ENCODE measurements at regions not wholly inside any gene's neighbourhood (a gene's known extent, or its start where the extent isn't known, plus 50 kb on each side); places are given as distances from the start of the nearest gene placed in this dataset.

DNA sequence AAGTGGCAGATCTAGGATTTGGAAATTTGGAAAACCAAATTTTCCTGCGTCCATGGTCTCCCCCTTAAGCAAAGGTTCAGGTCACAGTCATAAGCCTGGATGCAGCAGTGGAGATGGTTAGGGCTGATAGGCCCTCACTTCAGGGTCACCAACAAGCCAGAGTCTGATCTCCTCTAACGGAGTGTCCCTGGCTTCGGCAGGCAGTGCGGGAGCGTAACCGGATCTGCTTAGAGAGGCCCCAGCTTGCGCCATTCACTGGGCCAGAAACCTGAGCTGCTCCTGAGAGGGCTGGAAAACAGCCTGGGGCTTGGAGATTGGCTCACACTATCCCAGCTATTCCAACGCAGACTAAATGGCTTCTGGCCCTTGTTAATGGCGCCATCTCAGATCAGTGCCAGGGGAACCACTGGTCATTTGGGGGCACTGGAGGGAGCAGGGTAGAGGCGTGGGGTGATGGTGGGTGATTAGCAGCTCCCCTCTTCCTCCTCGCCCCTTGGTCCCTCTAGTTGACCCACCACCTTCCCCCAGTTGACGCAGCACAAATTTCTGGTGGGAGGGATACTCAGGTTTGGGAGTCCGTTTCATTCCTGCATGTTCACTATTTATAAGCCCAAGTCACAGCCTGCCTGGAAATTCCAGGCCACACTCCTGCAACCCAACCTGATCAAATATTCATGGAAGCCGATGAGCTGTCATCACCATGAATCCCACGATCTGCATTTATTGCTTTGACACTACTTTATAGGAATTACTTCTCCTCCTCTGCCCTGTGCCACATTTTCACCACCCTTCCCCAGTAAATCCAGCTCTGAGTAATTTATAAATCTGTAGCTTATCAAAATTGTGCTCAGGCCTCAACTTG, 134.6 kb upstream of the CPEB4 start (continued):
- TF ChIP-seq, protein P1, sequence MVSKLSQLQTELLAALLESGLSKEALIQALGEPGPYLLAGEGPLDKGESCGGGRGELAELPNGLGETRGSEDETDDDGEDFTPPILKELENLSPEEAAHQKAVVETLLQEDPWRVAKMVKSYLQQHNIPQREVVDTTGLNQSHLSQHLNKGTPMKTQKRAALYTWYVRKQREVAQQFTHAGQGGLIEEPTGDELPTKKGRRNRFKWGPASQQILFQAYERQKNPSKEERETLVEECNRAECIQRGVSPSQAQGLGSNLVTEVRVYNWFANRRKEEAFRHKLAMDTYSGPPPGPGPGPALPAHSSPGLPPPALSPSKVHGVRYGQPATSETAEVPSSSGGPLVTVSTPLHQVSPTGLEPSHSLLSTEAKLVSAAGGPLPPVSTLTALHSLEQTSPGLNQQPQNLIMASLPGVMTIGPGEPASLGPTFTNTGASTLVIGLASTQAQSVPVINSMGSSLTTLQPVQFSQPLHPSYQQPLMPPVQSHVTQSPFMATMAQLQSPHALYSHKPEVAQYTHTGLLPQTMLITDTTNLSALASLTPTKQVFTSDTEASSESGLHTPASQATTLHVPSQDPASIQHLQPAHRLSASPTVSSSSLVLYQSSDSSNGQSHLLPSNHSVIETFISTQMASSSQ (IDR thresholded peaks at IDR 0.05; ENCODE audit: low read depth): no peak
- TF ChIP-seq, protein P1 (CRISPR knock-in tag; IDR thresholded peaks at IDR 0.05; ENCODE audit: borderline replicate concordance): peak; percentile 38; the same call in 1 of the 2 replicates
- TF ChIP-seq, protein P2, sequence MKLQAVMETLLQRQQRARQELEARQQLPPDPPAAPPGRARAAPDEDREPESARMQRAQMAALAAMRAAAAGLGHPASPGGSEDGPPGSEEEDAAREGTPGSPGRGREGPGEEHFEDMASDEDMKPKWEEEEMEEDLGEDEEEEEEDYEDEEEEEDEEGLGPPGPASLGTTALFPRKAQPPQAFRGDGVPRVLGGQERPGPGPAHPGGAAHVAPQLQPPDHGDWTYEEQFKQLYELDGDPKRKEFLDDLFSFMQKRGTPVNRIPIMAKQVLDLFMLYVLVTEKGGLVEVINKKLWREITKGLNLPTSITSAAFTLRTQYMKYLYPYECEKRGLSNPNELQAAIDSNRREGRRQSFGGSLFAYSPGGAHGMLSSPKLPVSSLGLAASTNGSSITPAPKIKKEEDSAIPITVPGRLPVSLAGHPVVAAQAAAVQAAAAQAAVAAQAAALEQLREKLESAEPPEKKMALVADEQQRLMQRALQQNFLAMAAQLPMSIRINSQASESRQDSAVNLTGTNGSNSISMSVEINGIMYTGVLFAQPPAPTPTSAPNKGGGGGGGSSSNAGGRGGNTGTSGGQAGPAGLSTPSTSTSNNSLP (IDR thresholded peaks at IDR 0.05; ENCODE audit: low read depth, low read length): no peak
- TF ChIP-seq DMAP1 (CRISPR knock-in tag; IDR thresholded peaks at IDR 0.05) (no peak), GATA4 (IDR thresholded peaks at IDR 0.05; ENCODE audit: borderline replicate concordance, low read depth) (no peak), ZNF12 (CRISPR knock-in tag; IDR thresholded peaks at IDR 0.05) (peak; percentile 44; the same call in 1 of the 2 replicates), ZNF546 (CRISPR knock-in tag; conservative IDR thresholded peaks at IDR 0.05) (no peak), ATF7-NPFF (CRISPR knock-in tag; IDR thresholded peaks at IDR 0.05; ENCODE audit: low read depth) (no peak), TSC22D2 (CRISPR knock-in tag; IDR thresholded peaks at IDR 0.05; ENCODE audit: borderline replicate concordance) (no peak), ZNF543 (CRISPR knock-in tag; IDR thresholded peaks at IDR 0.05) (no peak), ZNF451 (CRISPR knock-in tag; IDR thresholded peaks at IDR 0.05) (no peak), ZNF629 (CRISPR knock-in tag; conservative IDR thresholded peaks at IDR 0.05) (no peak), ATF7 (IDR thresholded peaks at IDR 0.05) (no peak), ATF7 (CRISPR knock-in tag; IDR thresholded peaks at IDR 0.05) (no peak)
- TF ChIP-seq, protein P3, sequence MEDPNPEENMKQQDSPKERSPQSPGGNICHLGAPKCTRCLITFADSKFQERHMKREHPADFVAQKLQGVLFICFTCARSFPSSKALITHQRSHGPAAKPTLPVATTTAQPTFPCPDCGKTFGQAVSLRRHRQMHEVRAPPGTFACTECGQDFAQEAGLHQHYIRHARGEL (CRISPR knock-in tag; IDR thresholded peaks at IDR 0.05): no peak
- TF ChIP-seq, protein P4, sequence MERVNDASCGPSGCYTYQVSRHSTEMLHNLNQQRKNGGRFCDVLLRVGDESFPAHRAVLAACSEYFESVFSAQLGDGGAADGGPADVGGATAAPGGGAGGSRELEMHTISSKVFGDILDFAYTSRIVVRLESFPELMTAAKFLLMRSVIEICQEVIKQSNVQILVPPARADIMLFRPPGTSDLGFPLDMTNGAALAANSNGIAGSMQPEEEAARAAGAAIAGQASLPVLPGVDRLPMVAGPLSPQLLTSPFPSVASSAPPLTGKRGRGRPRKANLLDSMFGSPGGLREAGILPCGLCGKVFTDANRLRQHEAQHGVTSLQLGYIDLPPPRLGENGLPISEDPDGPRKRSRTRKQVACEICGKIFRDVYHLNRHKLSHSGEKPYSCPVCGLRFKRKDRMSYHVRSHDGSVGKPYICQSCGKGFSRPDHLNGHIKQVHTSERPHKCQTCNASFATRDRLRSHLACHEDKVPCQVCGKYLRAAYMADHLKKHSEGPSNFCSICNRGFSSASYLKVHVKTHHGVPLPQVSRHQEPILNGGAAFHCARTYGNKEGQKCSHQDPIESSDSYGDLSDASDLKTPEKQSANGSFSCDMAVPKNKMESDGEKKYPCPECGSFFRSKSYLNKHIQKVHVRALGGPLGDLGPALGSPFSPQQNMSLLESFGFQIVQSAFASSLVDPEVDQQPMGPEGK (CRISPR knock-in tag; IDR thresholded peaks at IDR 0.05): no peak; the same call in 1 of the 2 replicates
- TF ChIP-seq, protein P5, sequence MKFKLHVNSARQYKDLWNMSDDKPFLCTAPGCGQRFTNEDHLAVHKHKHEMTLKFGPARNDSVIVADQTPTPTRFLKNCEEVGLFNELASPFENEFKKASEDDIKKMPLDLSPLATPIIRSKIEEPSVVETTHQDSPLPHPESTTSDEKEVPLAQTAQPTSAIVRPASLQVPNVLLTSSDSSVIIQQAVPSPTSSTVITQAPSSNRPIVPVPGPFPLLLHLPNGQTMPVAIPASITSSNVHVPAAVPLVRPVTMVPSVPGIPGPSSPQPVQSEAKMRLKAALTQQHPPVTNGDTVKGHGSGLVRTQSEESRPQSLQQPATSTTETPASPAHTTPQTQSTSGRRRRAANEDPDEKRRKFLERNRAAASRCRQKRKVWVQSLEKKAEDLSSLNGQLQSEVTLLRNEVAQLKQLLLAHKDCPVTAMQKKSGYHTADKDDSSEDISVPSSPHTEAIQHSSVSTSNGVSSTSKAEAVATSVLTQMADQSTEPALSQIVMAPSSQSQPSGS (CRISPR knock-in tag; IDR thresholded peaks at IDR 0.05): no peak; the same call in 1 of the 2 replicates

All from HepG2 (cell line).